Tibial nerve (tissue), 4 donors: ENCODE measurements at regions not wholly inside any gene's neighbourhood (a gene's known extent, or its start where the extent isn't known, plus 50 kb on each side); places are given as distances from the start of the nearest gene placed in this dataset.

Experiments
- DNase-seq, 2 donors: peaks; one replicate each; pipeline ENCODE4 v3.0.0-alpha.2; 2019; ENCODE audit warnings: low spot score in 2 of 2
- H3K27ac ChIP-seq, 4 donors: fragments of 200-600 bp; sonication (generic) in 3 of 4; one replicate each; pipeline ENCODE4 v1.5.1; 2017 to 2019; ENCODE audit warnings: mild to moderate bottlenecking in 1 of 4
- H3K27me3 ChIP-seq, 2 donors: fragments of 200-600 bp; sonication (generic) in 1 of 2; one replicate each; pipeline versions ENCODE4 v1.5.1 to v1.6.0; 2017 to 2019
- H3K36me3 ChIP-seq, 3 donors: fragments of 200-600 bp; sonication (generic); one replicate each; pipeline ENCODE4 v1.5.1; 2018 to 2019
- H3K4me1 ChIP-seq, 4 donors: fragments of 200-600 bp; sonication (generic) in 3 of 4; one replicate each; pipeline ENCODE4 v1.5.1; 2017 to 2019
- H3K4me3 ChIP-seq, 4 donors: fragments of 200-600 bp; sonication (generic) in 3 of 4; one replicate each; pipeline ENCODE4 v1.5.1; 2017 to 2019; ENCODE audit warnings: mild to moderate bottlenecking in 1 of 4, moderate library complexity in 1 of 4
- H3K9me3 ChIP-seq, 4 donors: fragments of 200-600 bp; sonication (generic) in 3 of 4; one replicate each; pipeline ENCODE4 v1.5.1; 2017 to 2019
- CTCF ChIP-seq, 5 experiments: fragments of 200-600 bp in 3 of 5; fragments of 450-650 bp in 2 of 5; sonication (generic) in 3 of 5; IDR thresholded peaks; one replicate each; pipeline ENCODE4 v1.5.1; 2016 to 2019; ENCODE audit warnings: antibody characterized with exemption in 5 of 5, mild to moderate bottlenecking in 3 of 5, moderate library complexity in 2 of 5
- EP300 ChIP-seq, 2 donors: sonication (generic); formaldehyde crosslinking; IDR thresholded peaks; one replicate each; pipeline ENCODE4 v1.6.1; 2017; ENCODE audit warnings: antibody characterized with exemption in 2 of 2, mild to moderate bottlenecking in 1 of 2
- POLR2A ChIP-seq, 2 donors: fragments of 450-650 bp; IDR thresholded peaks; one replicate each; pipeline ENCODE4 v1.6.1; 2017; ENCODE audit warnings: antibody characterized with exemption in 2 of 2, mild to moderate bottlenecking in 2 of 2, moderate library complexity in 2 of 2
- WGBS, 2 donors: methylation state at CpG; one replicate each; pipeline ENCODE4 v1.1.5; 2018; 5-methylcytosine and 5-hydroxymethylcytosine counted together

GRCh38 chr12:114779186-114779585, 95.2 kb upstream of the TBX3 start:
- no peaks in the 10 kb centered on the region for H3K9me3 ChIP-seq
- WGBS, 2 donors: 53 to 58% methylated on average over 3 of the region's 3 CpGs

GRCh38 chr12:114776731-114777442, 92.9 kb upstream of the TBX3 start:
- Histone ChIP-seq H3K27me3 (no peaks in the 10 kb centered on the region), H3K9me3 (no peaks in the 10 kb centered on the region), H3K36me3 (no peaks in the 10 kb centered on the region), H3K27ac (no peak overlapping the region), H3K4me1 (no peaks in the 10 kb centered on the region), H3K4me3 (no peak overlapping the region)
- DNase-seq: no peak
- WGBS, 2 donors: 75 to 79% methylated on average over 15 of the region's 15 CpGs
- TF ChIP-seq EP300 (IDR thresholded peaks at IDR 0.05) (no peak), CTCF (IDR thresholded peaks at IDR 0.05) (no peak), POLR2A (IDR thresholded peaks at IDR 0.05) (no peak)

More at GRCh38 chr12:114779186-114779585, 95.2 kb upstream of the TBX3 start:
- DNase-seq: no peak
- no peaks in the 10 kb centered on the region for H3K36me3 ChIP-seq
- H3K4me3 ChIP-seq: no peak overlapping the region
- TF ChIP-seq POLR2A (IDR thresholded peaks at IDR 0.05) (no peak), EP300 (IDR thresholded peaks at IDR 0.05) (no peak), CTCF (IDR thresholded peaks at IDR 0.05) (no peak)
- no peak overlapping the region for H3K27ac ChIP-seq
- no peaks in the 10 kb centered on the region for H3K4me1 ChIP-seq
- no peaks in the 10 kb centered on the region for H3K27me3 ChIP-seq

GRCh38 chr12:114774699-114775098, 90.7 kb upstream of the TBX3 start:
- no peaks in the 10 kb centered on the region for H3K27me3 ChIP-seq
- no peaks in the 10 kb centered on the region for H3K4me1 ChIP-seq
- no peaks in the 10 kb centered on the region for H3K36me3 ChIP-seq
- H3K9me3 ChIP-seq: no peaks in the 10 kb centered on the region
- H3K27ac ChIP-seq: no peak overlapping the region
- TF ChIP-seq POLR2A (IDR thresholded peaks at IDR 0.05) (no peak), CTCF (IDR thresholded peaks at IDR 0.05) (no peak), EP300 (IDR thresholded peaks at IDR 0.05) (no peak)
- WGBS, 2 donors: 93 to 94% methylated on average over 5 of the region's 5 CpGs
- DNase-seq: no peak
- H3K4me3 ChIP-seq: no peak overlapping the region

- Histone ChIP-seq H3K36me3 (no peaks in the 10 kb centered on the region), H3K27me3 (no peaks in the 10 kb centered on the region), H3K27ac (no peak overlapping the region), H3K4me1 (no peaks in the 10 kb centered on the region), H3K4me3 (no peak overlapping the region), H3K9me3 (no peaks in the 10 kb centered on the region)
- TF ChIP-seq POLR2A (IDR thresholded peaks at IDR 0.05) (no peak), EP300 (IDR thresholded peaks at IDR 0.05) (no peak), CTCF (IDR thresholded peaks at IDR 0.05) (no peak)
- 71 to 72% methylated on average over 11 of the region's 11 CpGs for WGBS, 2 donors
- DNase-seq: no peak
These were observed 90.2 kb upstream of the TBX3 start for GRCh38 chr12:114774197-114774596.

- Histone ChIP-seq H3K27ac (no peak overlapping the region), H3K9me3 (no peaks in the 10 kb centered on the region), H3K4me3 (no peak overlapping the region), H3K27me3 (no peaks in the 10 kb centered on the region), H3K36me3 (no peaks in the 10 kb centered on the region), H3K4me1 (no peaks in the 10 kb centered on the region)
- WGBS, 2 donors: 82 to 93% methylated on average over 3 of the region's 3 CpGs
- TF ChIP-seq CTCF (IDR thresholded peaks at IDR 0.05): no peak
- TF ChIP-seq POLR2A (IDR thresholded peaks at IDR 0.05): no peak
- TF ChIP-seq EP300 (IDR thresholded peaks at IDR 0.05): no peak
- no peak for DNase-seq
These were observed 86.3 kb upstream of the TBX3 start for GRCh38 chr12:114770323-114770722.
